ENCODE measurements at regions not wholly inside any gene's neighbourhood (a gene's known extent, or its start where the extent isn't known, plus 50 kb on each side); places are given as distances from the start of the nearest gene placed in this dataset.
"Not testable (repeated sequence)": the region's sequence is repeated elsewhere in the genome, so short reads cannot be mapped to it uniquely, and the experiment has no call there.

- Mint-ChIP-seq H3K36me3 (ENCODE audit: low read depth) (no peaks in the 10 kb centered on the region), H3K4me3 (no peak overlapping the region), H3K9me3 (peaks cover 4% of the 10 kb centered on the region), H3K4me1 (peaks cover 42% of the 10 kb centered on the region), H3K27ac (peak overlapping the region in 1 of 3 experiments; percentile 2), H3K27me3 (ENCODE audit: low read depth) (no peaks in the 10 kb centered on the region)
- TF ChIP-seq CTCF (IDR thresholded peaks at IDR 0.05; ENCODE audit: unreplicated experiment in 3 of 3): no peak
Observed at GRCh38 chr4:110867251-110867960, 244.5 kb upstream of the PITX2 start.

GRCh38 chr4:110867981-110868720 lies 245.3 kb upstream of the PITX2 start:
- no peaks in the 10 kb centered on the region for H3K36me3 Mint-ChIP-seq (ENCODE audit: low read depth)
- H3K27ac Mint-ChIP-seq: no peak overlapping the region
- peaks cover 4% of the 10 kb centered on the region for H3K9me3 Mint-ChIP-seq
- no peaks in the 10 kb centered on the region for H3K27me3 Mint-ChIP-seq (ENCODE audit: low read depth)
- no peak for TF ChIP-seq CTCF (IDR thresholded peaks at IDR 0.05; ENCODE audit: unreplicated experiment in 3 of 3)
- H3K4me3 Mint-ChIP-seq: no peak overlapping the region
- peaks cover 42% of the 10 kb centered on the region for H3K4me1 Mint-ChIP-seq

- TF ChIP-seq CTCF (IDR thresholded peaks at IDR 0.05; ENCODE audit: unreplicated experiment in 3 of 3): no peak
- H3K4me1 Mint-ChIP-seq: peaks cover 42% of the 10 kb centered on the region
- no peak overlapping the region for H3K27ac Mint-ChIP-seq
- no peak overlapping the region for H3K4me3 Mint-ChIP-seq
- peaks cover 4% of the 10 kb centered on the region for H3K9me3 Mint-ChIP-seq
- H3K27me3 Mint-ChIP-seq (ENCODE audit: low read depth): no peaks in the 10 kb centered on the region
- no peaks in the 10 kb centered on the region for H3K36me3 Mint-ChIP-seq (ENCODE audit: low read depth)
Observed at GRCh38 chr4:110869114-110869513, 246.2 kb upstream of the PITX2 start.

GRCh38 chr4:110869862-110870572 lies 247.1 kb upstream of the PITX2 start:
- TF ChIP-seq CTCF (IDR thresholded peaks at IDR 0.05; ENCODE audit: unreplicated experiment in 3 of 3): no peak
- Mint-ChIP-seq H3K27ac (peak overlapping the region in 2 of 3 experiments; percentile 11 to 25), H3K4me3 (no peak overlapping the region), H3K4me1 (peaks cover 42% of the 10 kb centered on the region), H3K9me3 (peaks cover 4% of the 10 kb centered on the region), H3K27me3 (ENCODE audit: low read depth) (no peaks in the 10 kb centered on the region), H3K36me3 (ENCODE audit: low read depth) (no peaks in the 10 kb centered on the region)

GRCh38 chr4:110876214-110876613 lies 253.3 kb upstream of the PITX2 start:
- Mint-ChIP-seq H3K4me1 (peaks cover 10% of the 10 kb centered on the region), H3K4me3 (peak overlapping the region in 1 of 3 experiments; percentile 21)
- not testable (repeated sequence) for H3K9me3 Mint-ChIP-seq; H3K27me3 Mint-ChIP-seq (ENCODE audit: low read depth); H3K27ac Mint-ChIP-seq; H3K36me3 Mint-ChIP-seq (ENCODE audit: low read depth)

GRCh38 chr4:110876866-110877265 lies 254.0 kb upstream of the PITX2 start:
- Mint-ChIP-seq H3K4me3 (peak overlapping the region in 1 of 3 experiments; percentile 17), H3K4me1 (peaks cover 10% of the 10 kb centered on the region), H3K27me3 (ENCODE audit: low read depth) (no peaks in the 10 kb centered on the region), H3K9me3 (peaks cover 5% of the 10 kb centered on the region), H3K27ac (no peak overlapping the region), H3K36me3 (ENCODE audit: low read depth) (peaks cover 4% of the 10 kb centered on the region)
- no peak for TF ChIP-seq CTCF (IDR thresholded peaks at IDR 0.05; ENCODE audit: unreplicated experiment in 3 of 3)
